GM21723 (cell line): ENCODE measurements at regions not wholly inside any gene's neighbourhood (a gene's known extent, or its start where the extent isn't known, plus 50 kb on each side); places are given as distances from the start of the nearest gene placed in this dataset.

Experiments used
- ATAC-seq: cut with Tn5 transposase; IDR thresholded peaks from one replicate; pipeline ENCODE4 v1.9.1; 2021; ENCODE audit warnings: mild to moderate bottlenecking, moderate library complexity; ENCODE audit not compliant: unreplicated experiment

DNA sequence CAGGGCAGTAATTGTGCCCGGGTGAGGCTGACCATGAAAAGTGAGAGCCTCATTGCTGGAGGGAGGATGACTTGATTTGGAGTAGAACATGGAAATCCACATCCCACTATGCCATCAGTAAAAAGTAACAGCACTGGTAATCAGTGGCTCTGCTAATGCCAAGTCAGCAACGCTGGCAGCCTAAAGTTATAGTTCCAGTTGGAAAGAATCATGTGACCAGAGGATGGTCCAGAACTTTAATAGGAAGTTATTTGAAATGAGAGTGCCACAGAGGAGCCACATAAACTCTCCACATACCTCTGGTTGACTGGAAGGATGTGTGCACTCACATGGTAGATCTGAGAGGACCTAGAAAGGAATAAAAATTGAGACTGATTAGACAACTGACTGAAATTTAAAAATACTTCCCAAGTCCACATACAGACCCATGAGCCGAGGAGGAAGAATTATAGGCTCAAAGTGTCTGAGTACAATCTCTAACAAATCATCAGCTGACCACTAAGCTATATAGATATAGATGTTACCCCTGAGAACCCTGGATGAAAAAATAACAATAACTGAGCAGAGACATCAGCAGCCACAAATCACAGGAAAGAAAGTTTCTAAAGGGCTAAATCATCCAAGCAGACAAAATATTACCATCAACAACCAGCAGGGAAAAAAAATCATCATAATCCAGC lies 346.8 kb downstream of the STK39 start:
- no peak for ATAC-seq

DNA sequence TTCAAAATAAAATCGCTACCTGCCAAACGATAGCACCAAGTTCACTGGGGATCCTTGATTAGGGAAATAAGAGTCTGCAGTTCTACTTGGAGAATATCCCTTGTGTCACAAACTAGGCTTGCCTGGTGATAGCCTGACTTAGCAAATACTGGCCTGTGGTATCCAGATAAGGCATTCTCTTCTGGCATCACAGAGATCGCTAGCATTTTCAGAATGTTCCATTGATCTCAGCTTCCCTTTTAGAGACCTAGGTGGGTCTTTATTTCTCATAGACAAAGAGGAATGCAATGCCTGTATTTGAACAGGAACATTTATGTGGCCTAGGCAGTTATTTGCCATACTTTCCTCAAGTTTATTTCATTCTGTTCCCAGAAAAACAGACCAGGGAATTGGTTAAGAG lies 349.1 kb downstream of the STK39 start:
- no peak for ATAC-seq

DNA sequence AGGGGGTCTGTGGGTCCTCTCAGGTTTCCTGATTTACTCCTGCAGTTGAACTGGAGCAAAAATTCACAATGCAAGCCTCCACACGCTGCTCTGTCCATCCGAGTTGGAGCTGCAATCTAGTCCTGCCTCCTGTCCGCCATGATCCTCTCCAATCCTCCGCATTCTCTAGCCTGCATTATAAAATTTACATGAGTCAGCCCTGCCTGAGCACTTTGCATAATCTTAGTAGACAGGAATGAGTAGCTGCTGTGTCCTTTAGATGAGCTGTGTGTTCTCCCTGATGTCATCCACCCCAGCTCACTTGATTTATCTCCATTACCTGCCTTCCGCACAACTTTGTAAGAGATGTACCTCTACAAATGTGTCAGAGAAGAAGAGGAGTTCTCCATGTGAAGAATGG lies 355.6 kb downstream of the STK39 start:
- ATAC-seq = no peak

DNA sequence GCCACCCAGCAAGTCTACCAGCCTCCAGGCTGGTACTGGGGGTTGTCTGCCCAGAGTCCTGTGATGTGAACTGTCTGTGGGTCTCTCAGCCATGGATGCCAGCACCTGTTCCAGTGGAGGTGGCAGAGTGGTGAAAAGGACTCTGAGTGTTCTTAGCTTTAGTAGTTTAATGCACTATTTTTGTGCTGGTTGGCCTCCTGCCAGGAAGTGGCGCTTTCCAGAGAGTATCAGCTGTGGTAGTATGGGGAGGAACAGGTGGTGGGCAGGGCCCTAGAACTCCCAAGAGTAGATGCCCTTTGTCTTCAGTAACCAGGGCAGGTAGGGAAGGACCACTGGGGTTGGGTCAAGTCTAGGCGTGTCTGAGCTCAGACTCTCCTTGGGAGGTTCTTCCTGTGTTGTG lies 356.7 kb downstream of the STK39 start:
- no peak for ATAC-seq

- no peak for ATAC-seq
These were observed 367.0 kb downstream of the STK39 start for GRCh38 chr2:167880415-167880814.

GRCh38 chr2:167875529-167875928 lies 371.9 kb downstream of the STK39 start:
- no peak for ATAC-seq

GRCh38 chr2:167874812-167875211 lies 372.6 kb downstream of the STK39 start:
- ATAC-seq = no peak

DNA sequence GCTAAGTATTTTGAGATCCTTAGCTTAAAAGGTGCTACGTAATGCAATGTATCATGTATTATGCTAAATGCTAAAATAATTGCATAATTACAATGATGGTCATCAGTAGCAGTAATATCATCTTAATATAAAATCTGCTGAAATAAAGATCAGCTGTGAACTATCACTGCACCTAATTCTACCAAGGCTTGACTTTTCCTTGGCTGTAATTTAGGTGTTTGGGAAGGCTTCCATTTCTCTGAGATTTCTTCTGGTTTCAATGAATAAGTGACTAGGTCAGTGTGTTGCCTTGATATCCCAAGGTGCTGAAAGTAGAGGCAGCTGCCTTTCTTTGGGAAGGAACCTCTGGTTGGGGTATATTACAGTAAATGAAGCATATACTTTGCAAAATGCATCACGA lies 376.1 kb downstream of the STK39 start:
- ATAC-seq = no peak

DNA sequence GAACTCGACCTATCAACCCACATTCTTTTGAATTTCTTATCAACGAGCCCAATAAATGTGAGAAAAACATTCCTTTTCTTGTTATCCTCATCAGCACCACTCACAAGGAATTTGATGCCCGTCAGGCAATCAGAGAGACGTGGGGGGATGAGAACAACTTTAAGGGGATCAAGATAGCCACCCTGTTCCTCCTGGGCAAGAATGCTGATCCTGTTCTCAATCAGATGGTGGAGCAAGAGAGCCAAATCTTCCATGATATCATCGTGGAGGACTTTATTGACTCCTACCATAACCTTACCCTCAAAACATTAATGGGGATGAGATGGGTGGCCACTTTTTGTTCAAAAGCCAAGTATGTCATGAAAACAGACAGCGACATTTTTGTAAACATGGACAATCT lies 378.2 kb downstream of the STK39 start:
- ATAC-seq = no peak

GRCh38 chr2:167863377-167863776 lies 384.0 kb downstream of the STK39 start:
- no peak for ATAC-seq

DNA sequence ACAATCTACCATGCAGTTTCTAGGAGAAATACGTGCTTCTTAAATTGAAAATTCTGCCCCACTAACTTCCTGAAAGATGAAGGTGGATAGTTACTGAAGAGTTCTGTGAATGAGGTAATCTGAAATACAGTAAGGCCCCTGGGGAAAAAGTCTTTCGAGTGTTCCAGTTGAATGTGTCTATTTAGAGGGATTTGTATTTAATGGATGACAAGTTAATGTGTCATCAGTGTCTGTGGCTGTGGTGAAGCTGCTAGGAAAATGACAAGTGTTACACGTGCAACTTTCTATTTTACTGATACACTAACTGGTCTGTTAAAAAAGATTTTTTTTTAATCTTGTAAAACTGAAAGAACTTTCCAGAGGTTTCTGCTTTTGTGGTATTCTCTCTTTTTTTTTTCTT lies 384.6 kb downstream of the STK39 start:
- ATAC-seq = peak; percentile 69

- peak; percentile 10 for ATAC-seq
These were observed 385.1 kb downstream of the STK39 start for GRCh38 chr2:167862296-167862695.

GRCh38 chr2:167861574-167862193 lies 385.7 kb downstream of the STK39 start:
- ATAC-seq = no peak

- no peak for ATAC-seq
These were observed 387.3 kb downstream of the STK39 start for GRCh38 chr2:167860082-167860481.

- ATAC-seq = no peak
These were observed 387.7 kb downstream of the STK39 start for GRCh38 chr2:167859676-167860075.

- ATAC-seq = no peak
These were observed 389.3 kb downstream of the STK39 start for GRCh38 chr2:167858086-167858485.

DNA sequence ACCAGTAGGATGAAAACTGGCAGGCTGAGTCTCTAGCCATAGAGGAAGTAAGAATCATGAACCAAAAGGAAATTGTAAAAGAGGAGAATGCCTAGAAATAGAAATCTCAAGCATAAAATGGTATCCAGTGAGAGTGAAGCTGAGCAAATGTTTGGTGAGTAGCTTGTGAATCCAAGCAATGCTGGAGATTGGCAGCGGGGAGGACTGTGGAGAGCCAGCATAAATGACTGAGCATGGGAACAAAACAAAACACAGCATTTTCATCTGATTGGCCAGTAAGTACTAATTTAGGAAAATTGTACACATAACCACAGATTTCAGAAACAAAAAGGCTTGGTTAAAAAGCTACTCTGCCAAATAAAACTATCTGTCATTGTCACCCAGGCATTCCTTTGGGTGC lies 390.0 kb downstream of the STK39 start:
- ATAC-seq = no peak

DNA sequence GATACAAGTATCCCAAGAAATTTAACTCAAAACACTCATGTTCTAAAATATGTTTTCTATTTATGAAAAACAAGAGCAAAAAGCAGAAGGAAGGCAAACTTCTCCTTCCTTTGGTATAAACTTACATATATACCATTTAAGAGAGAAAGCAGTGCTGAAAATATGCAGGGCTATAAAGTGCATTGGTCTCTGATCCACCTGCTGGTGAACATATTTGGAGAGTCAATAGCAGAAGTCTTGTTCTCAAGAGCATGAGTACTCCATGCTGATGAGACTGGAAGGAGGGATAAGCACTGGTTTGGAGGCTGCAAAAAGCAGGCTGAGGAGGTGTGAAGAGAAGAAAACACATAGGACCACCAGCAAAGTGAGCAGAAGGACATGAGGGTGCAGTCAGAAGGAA lies 391.2 kb downstream of the STK39 start:
- no peak for ATAC-seq

- ATAC-seq = no peak
These were observed 392.2 kb downstream of the STK39 start for GRCh38 chr2:167855211-167855610.

DNA sequence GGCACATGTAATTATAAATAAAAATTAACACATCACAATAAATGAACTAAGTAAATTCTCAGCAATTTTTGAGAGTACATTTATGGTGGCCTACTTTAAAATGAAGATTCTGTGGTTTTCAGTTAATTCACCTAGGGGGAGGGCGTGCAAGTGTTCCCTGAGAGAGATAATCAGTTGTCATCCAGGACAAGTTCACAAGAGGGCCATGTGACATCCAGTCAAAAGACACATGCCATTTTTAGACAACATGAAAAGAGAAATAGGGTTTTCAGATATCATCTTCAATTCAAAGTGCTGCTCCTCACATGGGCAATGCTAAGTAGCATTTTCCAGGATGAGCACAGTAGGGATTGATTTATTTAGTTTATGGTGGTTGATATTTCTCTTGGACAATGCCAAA lies 393.7 kb downstream of the STK39 start:
- no peak for ATAC-seq

GRCh38 chr2:167851876-167852275 lies 395.5 kb downstream of the STK39 start:
- no peak for ATAC-seq

GRCh38 chr2:167851323-167851860 lies 396.0 kb downstream of the STK39 start:
- no peak for ATAC-seq
